ENCODE measurements at regions not wholly inside any gene's neighbourhood (a gene's known extent, or its start where the extent isn't known, plus 50 kb on each side); places are given as distances from the start of the nearest gene placed in this dataset.

DNA sequence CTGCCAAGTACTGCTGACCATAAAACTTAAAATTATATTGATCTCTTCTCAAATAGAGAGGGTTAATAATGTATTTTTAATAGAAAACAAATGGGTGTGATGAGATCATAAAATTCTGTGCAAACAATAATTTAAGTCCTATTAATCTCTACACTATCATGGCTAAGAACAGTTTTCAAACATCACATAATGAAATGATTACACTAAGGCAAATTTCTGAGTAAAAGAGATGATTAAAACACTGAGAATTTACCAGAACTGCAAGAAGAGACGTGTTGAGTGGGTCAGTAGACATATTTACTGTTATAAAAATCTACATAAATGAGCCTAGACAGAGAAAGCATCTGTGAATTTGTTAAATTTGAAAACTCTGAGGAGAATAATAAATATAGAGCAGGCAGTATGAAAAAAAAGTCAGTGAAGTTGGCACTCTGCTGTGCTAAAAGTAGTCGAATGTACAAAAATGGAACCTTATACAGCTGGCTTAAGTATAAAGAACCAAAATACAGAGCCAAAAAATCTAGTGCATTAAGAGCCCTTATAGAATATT lies 302.6 kb upstream of the MANEA start:
- Histone ChIP-seq H3K9ac (ENCODE audit: insufficient read depth, low read length, poor library complexity, severe bottlenecking) (no peak overlapping the region), H3K4me2 (replicated peaks; ENCODE audit: extremely low read depth, low read length, poor library complexity, severe bottlenecking) (no peak overlapping the region), H3K4me1 (ENCODE audit: control insufficient read depth in 1 of 2, insufficient read depth in 2 of 2, low read length in 2 of 2) (no peaks in the 10 kb centered on the region), H3K36me3 (replicated peaks in 1 of 2; ENCODE audit: control insufficient read depth in 1 of 2, insufficient read depth in 2 of 2, low read length in 2 of 2) (no peaks in the 10 kb centered on the region), H4K20me1 (ENCODE audit: insufficient read depth, low read length) (no peaks in the 10 kb centered on the region), H3K4me3 (replicated peaks in 1 of 3; ENCODE audit: low read depth in 2 of 3, low read length in 3 of 3) (no peak overlapping the region), H3K79me2 (ENCODE audit: insufficient read depth, low read length) (no peaks in the 10 kb centered on the region), H2AFZ (ENCODE audit: insufficient read depth, low read depth, low read length, poor library complexity, severe bottlenecking) (no peak overlapping the region), H3K9me3 (replicated peaks in 1 of 2; ENCODE audit: control insufficient read depth in 1 of 2, insufficient read depth in 1 of 2, low read length in 2 of 2) (no peaks in the 10 kb centered on the region), H3K27me3 (ENCODE audit: control insufficient read depth in 2 of 2, insufficient read depth in 2 of 2, low read length in 2 of 2) (no peaks in the 10 kb centered on the region), H3K27ac (ENCODE audit: low read depth in 1 of 2, low read length in 2 of 2) (no peak overlapping the region)
- Mint-ChIP-seq H3K27ac (no peak overlapping the region), H3K9me3 (no peaks in the 10 kb centered on the region), H3K4me3 (no peak overlapping the region), H3K36me3 (no peaks in the 10 kb centered on the region), H3K27me3 (ENCODE audit: low read depth in 3 of 3) (no peaks in the 10 kb centered on the region), H3K4me1 (no peaks in the 10 kb centered on the region)
- whole genome bisulfite sequencing (ENCODE audit: insufficient coverage) = no CpG with 5 or more reads among the region's 2 CpGs
- no peak for DNase-seq
- intact Hi-C loops (cut with micrococcal nuclease) = no loop called here
- TF ChIP-seq, protein P1, sequence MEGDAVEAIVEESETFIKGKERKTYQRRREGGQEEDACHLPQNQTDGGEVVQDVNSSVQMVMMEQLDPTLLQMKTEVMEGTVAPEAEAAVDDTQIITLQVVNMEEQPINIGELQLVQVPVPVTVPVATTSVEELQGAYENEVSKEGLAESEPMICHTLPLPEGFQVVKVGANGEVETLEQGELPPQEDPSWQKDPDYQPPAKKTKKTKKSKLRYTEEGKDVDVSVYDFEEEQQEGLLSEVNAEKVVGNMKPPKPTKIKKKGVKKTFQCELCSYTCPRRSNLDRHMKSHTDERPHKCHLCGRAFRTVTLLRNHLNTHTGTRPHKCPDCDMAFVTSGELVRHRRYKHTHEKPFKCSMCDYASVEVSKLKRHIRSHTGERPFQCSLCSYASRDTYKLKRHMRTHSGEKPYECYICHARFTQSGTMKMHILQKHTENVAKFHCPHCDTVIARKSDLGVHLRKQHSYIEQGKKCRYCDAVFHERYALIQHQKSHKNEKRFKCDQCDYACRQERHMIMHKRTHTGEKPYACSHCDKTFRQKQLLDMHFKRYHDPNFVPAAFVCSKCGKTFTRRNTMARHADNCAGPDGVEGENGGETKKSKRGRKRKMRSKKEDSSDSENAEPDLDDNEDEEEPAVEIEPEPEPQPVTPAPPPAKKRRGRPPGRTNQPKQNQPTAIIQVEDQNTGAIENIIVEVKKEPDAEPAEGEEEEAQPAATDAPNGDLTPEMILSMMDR (IDR thresholded peaks at IDR 0.05) = no peak

DNA sequence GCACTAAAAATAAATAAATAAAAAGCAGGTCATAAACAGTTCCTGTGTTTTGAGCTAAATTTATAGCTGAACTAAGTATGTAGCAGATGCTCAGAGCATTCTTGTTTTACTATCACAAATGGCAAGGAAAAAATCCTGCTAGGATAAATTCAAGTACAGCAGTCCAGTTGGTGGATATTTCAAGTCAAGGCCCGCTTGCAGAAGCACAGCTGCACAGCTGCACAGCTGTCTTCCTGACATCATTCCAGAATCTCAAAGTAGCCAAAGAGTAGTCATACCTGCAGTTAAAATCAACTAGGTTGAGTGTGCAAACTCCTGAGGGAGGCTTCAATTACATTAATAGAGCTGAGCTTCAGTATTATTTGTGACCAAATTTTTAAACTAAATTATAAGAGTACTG lies 297.7 kb upstream of the MANEA start:
- Histone ChIP-seq H2AFZ (ENCODE audit: insufficient read depth, low read depth, low read length, poor library complexity, severe bottlenecking) (no peak overlapping the region), H3K27ac (ENCODE audit: low read depth in 1 of 2, low read length in 2 of 2) (no peak overlapping the region), H3K36me3 (replicated peaks in 1 of 2; ENCODE audit: control insufficient read depth in 1 of 2, insufficient read depth in 2 of 2, low read length in 2 of 2) (no peaks in the 10 kb centered on the region), H4K20me1 (ENCODE audit: insufficient read depth, low read length) (no peaks in the 10 kb centered on the region), H3K4me1 (ENCODE audit: control insufficient read depth in 1 of 2, insufficient read depth in 2 of 2, low read length in 2 of 2) (no peaks in the 10 kb centered on the region), H3K4me2 (replicated peaks; ENCODE audit: extremely low read depth, low read length, poor library complexity, severe bottlenecking) (no peak overlapping the region), H3K27me3 (ENCODE audit: control insufficient read depth in 2 of 2, insufficient read depth in 2 of 2, low read length in 2 of 2) (no peaks in the 10 kb centered on the region), H3K9ac (ENCODE audit: insufficient read depth, low read length, poor library complexity, severe bottlenecking) (no peak overlapping the region), H3K79me2 (ENCODE audit: insufficient read depth, low read length) (no peaks in the 10 kb centered on the region), H3K9me3 (replicated peaks in 1 of 2; ENCODE audit: control insufficient read depth in 1 of 2, insufficient read depth in 1 of 2, low read length in 2 of 2) (no peaks in the 10 kb centered on the region), H3K4me3 (replicated peaks in 1 of 3; ENCODE audit: low read depth in 2 of 3, low read length in 3 of 3) (no peak overlapping the region)
- Mint-ChIP-seq H3K4me3 (no peak overlapping the region), H3K9me3 (peaks cover 0 to 2% (median 0%) of the 10 kb centered on the region in 7 donors), H3K4me1 (no peaks in the 10 kb centered on the region), H3K36me3 (no peaks in the 10 kb centered on the region), H3K27me3 (ENCODE audit: low read depth in 3 of 3) (no peaks in the 10 kb centered on the region), H3K27ac (no peak overlapping the region)
- no peak for DNase-seq
- WGBS (ENCODE audit: insufficient coverage) = 78% methylated on average over 1 of the region's 1 CpG
- TF ChIP-seq, protein P1 (IDR thresholded peaks at IDR 0.05) = no peak
- intact Hi-C loops (cut with micrococcal nuclease) = no loop called here

All from CD14-positive monocyte (primary cell).